ENCODE measurements at regions not wholly inside any gene's neighbourhood (a gene's known extent, or its start where the extent isn't known, plus 50 kb on each side); places are given as distances from the start of the nearest gene placed in this dataset.
"Not testable (repeated sequence)": the region's sequence is repeated elsewhere in the genome, so short reads cannot be mapped to it uniquely, and the experiment has no call there.

- DNase-seq (ENCODE audit: low read depth), result no peak
These were observed 58.9 kb upstream of the ARL4C start for GRCh38 chr2:234555616-234556249.

- DNase-seq (ENCODE audit: low read depth), result no peak
These were observed 58.3 kb upstream of the ARL4C start for GRCh38 chr2:234555161-234555560.

- not testable (repeated sequence) for DNase-seq (ENCODE audit: low read depth)
These were observed 56.3 kb upstream of the ARL4C start for GRCh38 chr2:234553223-234553622.

- peak; percentile 14 for DNase-seq (ENCODE audit: low read depth)
These were observed 53.7 kb upstream of the ARL4C start for GRCh38 chr2:234550511-234551107.

GRCh38 chr2:234550056-234550455 is 53.2 kb upstream of the ARL4C start:
- DNase-seq (ENCODE audit: low read depth), result no peak

DNA sequence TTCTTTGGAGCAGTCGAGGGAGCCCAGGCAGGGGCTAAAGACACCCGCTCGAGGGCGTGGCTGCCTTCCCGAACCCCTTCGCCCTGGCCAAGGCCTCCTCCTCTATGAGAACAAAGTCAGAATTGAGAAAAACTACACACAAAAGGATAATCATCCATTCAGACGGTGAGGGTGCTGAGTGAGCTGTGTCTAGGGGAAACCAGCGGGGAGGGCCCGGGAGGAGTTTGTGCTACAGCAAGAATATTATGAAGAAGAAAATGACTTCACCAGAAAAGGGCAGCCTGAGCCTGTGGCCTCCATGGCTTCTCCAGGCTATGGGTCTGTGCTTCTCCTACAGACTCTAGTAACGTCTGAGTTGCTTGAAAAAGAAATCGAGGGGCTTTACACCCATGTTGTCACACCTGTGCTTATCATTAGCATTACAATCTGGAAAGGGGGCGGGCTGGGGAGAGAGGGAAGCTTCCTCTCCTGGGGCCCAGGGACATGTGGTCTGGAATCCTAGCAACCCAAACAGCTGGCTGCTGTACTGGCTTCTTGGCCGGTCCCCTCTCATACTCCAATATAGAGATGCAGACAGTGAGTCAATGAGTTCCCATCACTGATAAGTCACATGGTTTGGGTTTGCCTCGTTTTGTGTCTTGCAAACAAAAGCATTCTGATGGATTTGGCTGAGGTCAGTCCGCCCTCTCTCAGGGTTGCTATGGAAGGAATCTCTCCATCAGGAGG is 52.0 kb upstream of the ARL4C start:
- DNase-seq (ENCODE audit: low read depth), result no peak

- no peak for DNase-seq (ENCODE audit: low read depth)
These were observed 49.9 kb upstream of the ARL4C start for GRCh38 chr2:234546770-234547169.

All from stimulated activated CD8-positive, alpha-beta memory T cell treated with anti-CD3 and anti-CD28 coated beads, Interleukin-15, amount 100 ng/mL, for 1 hour (primary cell).